ENCODE measurements at regions not wholly inside any gene's neighbourhood (a gene's known extent, or its start where the extent isn't known, plus 50 kb on each side); places are given as distances from the start of the nearest gene placed in this dataset.

DNA sequence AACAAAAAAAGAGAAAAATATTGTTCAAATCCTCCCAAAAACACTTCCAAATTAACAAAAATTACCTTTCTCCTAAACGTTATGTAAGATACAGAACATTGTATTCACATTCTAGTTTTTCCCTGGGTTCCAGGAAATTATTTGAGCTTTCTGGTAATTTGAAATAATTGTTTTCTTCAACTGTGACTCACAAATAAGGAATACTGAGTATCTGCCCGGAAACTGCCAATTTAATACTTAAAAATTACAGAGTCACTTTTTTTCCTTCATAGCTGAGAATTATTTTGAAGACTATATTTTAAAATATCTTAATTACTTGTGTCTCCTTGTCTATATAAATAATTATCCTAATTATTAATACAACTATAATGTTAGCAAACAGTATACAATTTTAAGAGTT is 709.0 kb upstream of the ARGLU1 start:
- Histone ChIP-seq H3K9me3 (ENCODE audit: control insufficient read depth, insufficient read depth, low read length) (no peaks in the 10 kb centered on the region), H3K27ac (ENCODE audit: low read depth, low read length) (no peak overlapping the region), H3K4me3 (ENCODE audit: low read depth, low read length) (no peak overlapping the region), H3K27me3 (ENCODE audit: control insufficient read depth, insufficient read depth, low read length) (no peaks in the 10 kb centered on the region)
- POLR2A ChIA-PET = interaction anchor here (1.2 kb wide), 1 partner anchor 18 kb away, joined by 5 read pairs; no protein-coding TSS in a partner anchor
- DNase-seq (ENCODE audit: low read depth, low spot score) = no peak
- CTCF ChIA-PET = no interaction called here
- TF ChIP-seq, protein P1, sequence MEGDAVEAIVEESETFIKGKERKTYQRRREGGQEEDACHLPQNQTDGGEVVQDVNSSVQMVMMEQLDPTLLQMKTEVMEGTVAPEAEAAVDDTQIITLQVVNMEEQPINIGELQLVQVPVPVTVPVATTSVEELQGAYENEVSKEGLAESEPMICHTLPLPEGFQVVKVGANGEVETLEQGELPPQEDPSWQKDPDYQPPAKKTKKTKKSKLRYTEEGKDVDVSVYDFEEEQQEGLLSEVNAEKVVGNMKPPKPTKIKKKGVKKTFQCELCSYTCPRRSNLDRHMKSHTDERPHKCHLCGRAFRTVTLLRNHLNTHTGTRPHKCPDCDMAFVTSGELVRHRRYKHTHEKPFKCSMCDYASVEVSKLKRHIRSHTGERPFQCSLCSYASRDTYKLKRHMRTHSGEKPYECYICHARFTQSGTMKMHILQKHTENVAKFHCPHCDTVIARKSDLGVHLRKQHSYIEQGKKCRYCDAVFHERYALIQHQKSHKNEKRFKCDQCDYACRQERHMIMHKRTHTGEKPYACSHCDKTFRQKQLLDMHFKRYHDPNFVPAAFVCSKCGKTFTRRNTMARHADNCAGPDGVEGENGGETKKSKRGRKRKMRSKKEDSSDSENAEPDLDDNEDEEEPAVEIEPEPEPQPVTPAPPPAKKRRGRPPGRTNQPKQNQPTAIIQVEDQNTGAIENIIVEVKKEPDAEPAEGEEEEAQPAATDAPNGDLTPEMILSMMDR (IDR thresholded peaks at IDR 0.05; ENCODE audit: low read depth, low read length) = no peak

DNA sequence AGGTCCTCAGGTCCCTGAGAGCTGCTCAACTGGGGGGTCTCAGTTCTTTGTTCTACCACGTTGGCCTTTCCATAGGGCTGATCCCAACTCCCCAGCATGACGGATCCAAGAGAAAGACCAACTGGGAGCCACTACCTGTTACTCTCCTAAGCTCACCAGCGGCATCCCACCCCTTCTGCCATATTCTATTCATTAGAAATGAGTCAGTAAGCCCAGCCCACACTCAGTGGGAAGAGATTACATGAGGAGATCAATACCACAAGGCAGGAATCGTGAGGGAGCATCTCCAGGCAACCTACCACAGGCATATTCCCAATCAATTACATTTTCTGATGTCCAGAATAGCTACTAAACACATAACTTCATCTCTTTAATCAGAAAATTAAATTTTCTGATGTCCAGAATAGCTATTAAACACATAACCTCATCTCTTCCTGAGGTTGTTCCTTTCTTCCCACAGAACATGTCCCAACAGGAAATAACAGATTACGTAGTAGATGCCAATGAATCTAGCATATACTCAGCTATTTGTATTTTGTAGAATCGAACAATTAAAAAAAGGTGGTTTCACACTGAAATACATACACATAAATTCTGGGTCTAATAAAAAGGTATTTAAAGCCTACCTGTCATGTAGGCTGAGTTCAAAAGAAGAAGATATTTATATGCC is 708.1 kb upstream of the ARGLU1 start:
- TF ChIP-seq, protein P1 (IDR thresholded peaks at IDR 0.05; ENCODE audit: low read depth, low read length) = no peak
- no peak for DNase-seq (ENCODE audit: low read depth, low spot score)
- Histone ChIP-seq H3K4me3 (ENCODE audit: low read depth, low read length) (no peak overlapping the region), H3K9me3 (ENCODE audit: control insufficient read depth, insufficient read depth, low read length) (no peaks in the 10 kb centered on the region), H3K27ac (ENCODE audit: low read depth, low read length) (no peak overlapping the region), H3K27me3 (ENCODE audit: control insufficient read depth, insufficient read depth, low read length) (no peaks in the 10 kb centered on the region)
- POLR2A ChIA-PET = interaction anchor here (1.2 kb wide), 1 partner anchor 17 kb away, joined by 5 read pairs; no protein-coding TSS in a partner anchor
- CTCF ChIA-PET = no interaction called here

DNA sequence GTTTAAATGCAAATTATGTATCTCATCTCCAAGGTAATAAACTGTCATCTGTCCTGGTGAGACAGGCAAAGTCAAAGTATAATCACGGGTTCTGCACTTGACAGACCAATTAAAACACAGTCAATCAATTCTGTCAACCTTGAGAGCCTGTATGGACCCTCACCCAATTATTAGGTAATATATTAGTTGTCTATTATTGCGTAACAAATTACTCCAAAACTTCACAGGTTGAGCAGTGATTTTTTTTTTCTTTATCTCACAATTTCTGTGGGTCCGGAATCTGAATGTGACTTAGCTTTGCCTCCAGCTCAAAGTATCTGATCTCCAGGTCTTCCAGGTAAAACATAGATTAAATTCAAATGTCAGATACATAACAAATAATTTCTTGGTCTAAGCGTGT is 707.4 kb upstream of the ARGLU1 start:
- DNase-seq (ENCODE audit: low read depth, low spot score) = no peak
- POLR2A ChIA-PET = no interaction called here
- no peaks in the 10 kb centered on the region for H3K27me3 ChIP-seq (ENCODE audit: control insufficient read depth, insufficient read depth, low read length)
- CTCF ChIA-PET = no interaction called here
- H3K9me3 ChIP-seq (ENCODE audit: control insufficient read depth, insufficient read depth, low read length) = no peaks in the 10 kb centered on the region
- TF ChIP-seq, protein P1 (IDR thresholded peaks at IDR 0.05; ENCODE audit: low read depth, low read length) = no peak
- no peak overlapping the region for H3K4me3 ChIP-seq (ENCODE audit: low read depth, low read length)
- H3K27ac ChIP-seq (ENCODE audit: low read depth, low read length) = no peak overlapping the region

DNA sequence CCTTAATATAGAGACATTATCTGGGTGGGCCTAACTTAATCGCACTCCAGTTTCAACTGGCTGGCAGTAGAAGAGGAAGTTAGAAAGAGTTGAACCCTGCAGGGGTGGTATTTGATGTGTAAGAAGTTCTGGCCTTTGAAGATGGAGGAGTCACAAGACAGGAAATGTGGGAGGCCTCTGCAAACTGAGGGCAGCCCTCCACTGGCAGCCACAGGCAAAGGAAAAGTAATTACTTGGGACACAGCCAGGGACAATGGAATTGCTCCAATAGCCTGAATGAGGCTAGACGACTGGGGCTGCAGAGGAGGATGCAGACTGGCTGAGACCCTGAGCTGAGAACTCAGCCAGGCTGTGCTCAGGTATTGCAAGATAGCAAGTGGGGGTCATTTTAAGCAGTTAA is 703.3 kb upstream of the ARGLU1 start:
- TF ChIP-seq, protein P1 (IDR thresholded peaks at IDR 0.05; ENCODE audit: low read depth, low read length) = no peak
- ChIA-PET CTCF (no interaction called here), POLR2A (no interaction called here)
- Histone ChIP-seq H3K9me3 (ENCODE audit: control insufficient read depth, insufficient read depth, low read length) (no peaks in the 10 kb centered on the region; the same call in 1 of the 2 replicates), H3K4me3 (ENCODE audit: low read depth, low read length) (no peak overlapping the region), H3K27me3 (ENCODE audit: control insufficient read depth, insufficient read depth, low read length) (no peaks in the 10 kb centered on the region), H3K27ac (ENCODE audit: low read depth, low read length) (no peak overlapping the region)
- DNase-seq (ENCODE audit: low read depth, low spot score) = no peak

DNA sequence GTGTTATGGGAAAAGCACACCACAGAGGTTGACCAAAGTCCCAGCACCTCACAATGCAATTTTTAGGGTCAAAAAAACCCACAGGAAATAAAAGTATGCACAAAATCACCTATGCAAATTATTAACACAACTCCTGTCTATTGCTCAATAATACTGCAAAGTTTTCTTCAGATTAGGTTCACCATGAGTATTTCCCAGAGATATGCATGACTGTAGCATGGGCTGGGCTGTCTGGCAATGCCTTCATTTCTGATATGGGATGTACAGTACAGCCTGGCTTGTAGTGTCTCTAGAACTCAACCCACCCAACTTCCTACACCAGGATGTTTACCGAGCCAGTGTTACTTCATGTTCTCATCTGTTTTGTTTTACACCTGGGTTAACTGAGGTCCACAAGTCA is 698.7 kb upstream of the ARGLU1 start:
- Histone ChIP-seq H3K27ac (ENCODE audit: low read depth, low read length) (no peak overlapping the region), H3K4me3 (ENCODE audit: low read depth, low read length) (no peak overlapping the region), H3K27me3 (ENCODE audit: control insufficient read depth, insufficient read depth, low read length) (no peaks in the 10 kb centered on the region), H3K9me3 (ENCODE audit: control insufficient read depth, insufficient read depth, low read length) (no peaks in the 10 kb centered on the region; the same call in 1 of the 2 replicates)
- TF ChIP-seq, protein P1 (IDR thresholded peaks at IDR 0.05; ENCODE audit: low read depth, low read length) = no peak
- CTCF ChIA-PET = no interaction called here
- POLR2A ChIA-PET = no interaction called here
- no peak for DNase-seq (ENCODE audit: low read depth, low spot score)
